NOMO-1 treated with DMSO at 0.1 percent for 48 hours (cell line): ENCODE measurements at regions not wholly inside any gene's neighbourhood (a gene's known extent, or its start where the extent isn't known, plus 50 kb on each side); places are given as distances from the start of the nearest gene placed in this dataset.

Source experiments
- DNase-seq: peaks from one replicate; lab custom pipeline; 2025; ENCODE audit not compliant: unreplicated experiment; lab: John Stamatoyannopoulos, UW

DNA sequence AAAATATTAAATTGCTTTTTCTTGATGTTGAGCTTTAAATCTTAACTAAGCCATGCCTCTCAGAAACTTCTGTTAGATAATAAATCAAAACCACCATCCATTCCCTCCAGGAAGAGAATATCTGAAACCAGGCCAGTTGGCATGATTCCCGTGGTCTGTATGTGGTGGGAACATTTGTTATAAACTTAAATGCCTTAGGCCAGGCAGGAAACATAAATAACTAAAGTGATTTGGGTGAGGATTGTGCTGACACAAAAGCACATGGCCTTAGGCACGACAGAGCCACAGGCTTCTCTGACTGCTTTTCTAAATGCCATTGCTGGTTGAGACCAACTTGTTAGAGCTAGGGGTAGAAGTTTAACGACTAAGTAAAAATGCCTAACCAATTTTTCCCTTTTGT is 255.9 kb downstream of the GABRG2 start:
- no peak for DNase-seq

DNA sequence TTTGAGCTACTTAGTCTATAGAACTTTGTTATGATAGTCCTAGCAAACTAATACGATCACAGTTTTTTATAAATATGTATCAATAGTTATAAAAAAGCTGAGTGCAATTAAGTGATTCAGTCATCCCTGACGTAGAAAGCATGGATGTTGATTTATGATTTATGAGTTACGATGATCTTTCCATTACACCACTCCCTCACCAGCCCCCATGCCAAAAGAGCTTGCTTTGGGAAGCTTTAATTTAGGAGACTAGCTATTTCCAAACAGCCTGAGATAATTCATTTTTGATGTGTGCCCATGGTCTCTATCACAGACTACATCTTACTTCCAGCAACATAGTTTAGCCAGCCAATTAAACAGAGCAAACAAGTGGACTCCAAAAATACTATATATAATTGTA is 256.8 kb downstream of the GABRG2 start:
- DNase-seq, result no peak

DNA sequence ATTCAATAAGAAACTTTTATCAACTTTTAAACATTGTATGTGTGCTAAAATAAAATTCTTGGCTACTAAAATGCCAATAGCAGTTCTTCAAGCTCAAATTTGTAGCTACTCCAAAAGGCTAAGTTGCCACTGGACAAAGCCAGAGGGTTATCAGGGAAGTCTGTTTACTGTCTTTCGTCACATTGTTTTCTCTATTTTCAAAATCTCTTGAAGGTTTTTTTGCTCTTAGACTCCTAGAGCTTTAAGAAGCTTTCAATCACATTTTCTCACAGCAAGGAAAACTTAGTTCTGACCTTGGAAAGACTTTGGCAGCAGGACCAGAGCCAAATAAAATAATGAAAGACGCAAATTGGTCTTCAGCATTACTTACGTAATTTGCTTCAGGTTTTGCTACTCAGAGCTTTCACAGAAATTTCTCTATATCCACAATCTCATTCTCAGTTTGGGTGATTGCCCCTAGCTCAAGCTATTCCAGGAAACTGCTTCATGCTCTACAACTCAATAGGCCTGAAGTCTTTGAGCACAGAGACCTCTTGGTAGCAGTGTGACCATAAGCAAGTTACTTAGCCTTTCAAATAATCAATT is 257.7 kb downstream of the GABRG2 start:
- DNase-seq, result no peak

GRCh38 chr5:162334944-162335343 is 267.4 kb downstream of the GABRG2 start:
- DNase-seq, result peak; percentile 42

DNA sequence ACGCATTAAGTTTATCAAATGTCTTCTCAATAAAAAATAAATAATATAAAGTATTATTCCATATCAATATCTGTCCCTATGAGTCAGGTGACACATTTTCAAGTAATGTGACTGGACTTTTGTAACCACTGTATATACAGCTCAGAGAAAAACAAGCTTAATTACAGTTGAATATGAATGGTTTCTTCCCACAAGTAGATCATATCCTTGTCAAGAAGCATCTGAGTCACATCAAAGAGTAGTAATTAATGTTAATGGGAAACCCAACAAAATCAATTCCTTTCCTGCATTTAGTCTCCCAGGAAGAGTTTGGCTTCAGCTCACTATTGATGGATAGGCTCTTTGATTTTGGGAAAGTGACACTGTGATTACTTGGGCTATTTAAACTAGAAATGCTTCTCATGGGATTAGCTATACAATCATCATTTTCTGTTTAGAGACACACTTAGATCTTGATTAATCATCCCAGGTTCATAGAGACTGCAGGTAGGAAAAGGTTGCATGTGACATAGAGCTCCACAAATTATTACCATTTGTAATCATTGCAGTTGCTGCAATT is 292.9 kb downstream of the GABRG2 start:
- DNase-seq, result no peak

DNA sequence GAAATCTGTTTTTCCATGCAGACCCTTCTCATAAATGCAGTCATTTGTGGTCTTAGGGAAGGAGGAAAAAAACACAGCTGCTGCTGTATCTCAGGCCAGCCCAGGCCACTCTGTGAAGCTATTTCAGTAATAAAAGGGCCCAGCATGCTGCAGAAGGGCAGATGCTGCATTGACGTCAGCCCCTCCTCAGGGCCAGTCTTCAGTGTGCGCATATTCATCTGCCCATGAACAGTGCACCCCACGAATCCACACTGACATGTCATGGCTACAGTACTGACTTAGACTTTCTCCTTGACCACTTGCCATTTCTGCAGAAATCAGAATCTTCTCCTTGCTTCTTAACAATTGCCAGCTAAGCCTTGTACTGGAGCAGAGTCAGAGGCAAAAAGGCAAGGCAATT is 304.7 kb downstream of the GABRG2 start:
- DNase-seq, result no peak

DNA sequence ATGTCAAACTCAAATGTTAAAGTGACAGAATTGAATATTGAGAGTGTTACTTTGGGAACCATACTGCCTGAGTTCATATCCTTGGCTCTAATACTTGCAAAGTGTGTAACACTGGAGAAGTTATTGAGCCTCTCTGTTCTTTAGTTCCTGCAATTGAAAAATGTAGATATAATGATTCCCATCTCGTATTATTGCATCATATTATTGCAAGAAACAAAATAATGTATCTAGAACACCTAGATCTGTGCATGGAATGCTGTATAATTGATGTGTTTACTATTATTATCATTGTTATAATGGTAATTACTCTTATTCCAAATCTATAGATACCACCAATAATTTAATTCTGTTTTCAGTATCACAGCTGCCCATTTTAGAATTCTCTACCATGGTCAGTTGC is 310.3 kb downstream of the GABRG2 start:
- no peak for DNase-seq

DNA sequence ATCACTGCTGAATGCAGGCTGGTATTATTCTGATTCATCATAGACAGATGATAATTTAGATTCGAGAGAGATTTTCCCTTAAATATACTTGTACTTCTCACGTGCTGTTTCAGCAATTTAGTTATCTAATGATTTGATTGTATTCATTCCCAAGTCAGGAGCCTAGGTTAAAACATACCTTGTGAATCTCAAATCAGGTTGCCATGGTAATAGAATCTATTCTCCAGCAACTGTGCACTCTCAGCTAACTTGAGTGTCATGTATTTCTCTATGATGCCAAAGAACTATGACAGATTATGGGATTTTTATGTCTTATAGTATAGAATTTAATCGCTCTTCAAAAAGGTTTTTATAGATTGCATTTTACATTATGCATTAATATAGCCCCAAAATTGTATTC is 315.3 kb downstream of the GABRG2 start:
- DNase-seq, result no peak

GRCh38 chr5:162384225-162384624 is 316.7 kb downstream of the GABRG2 start:
- DNase-seq, result no peak

GRCh38 chr5:162391833-162392232 is 324.3 kb downstream of the GABRG2 start:
- no peak for DNase-seq

- no peak for DNase-seq
Observed at GRCh38 chr5:162392336-162392735, 324.8 kb downstream of the GABRG2 start.

GRCh38 chr5:162393534-162393933 is 326.0 kb downstream of the GABRG2 start:
- no peak for DNase-seq

DNA sequence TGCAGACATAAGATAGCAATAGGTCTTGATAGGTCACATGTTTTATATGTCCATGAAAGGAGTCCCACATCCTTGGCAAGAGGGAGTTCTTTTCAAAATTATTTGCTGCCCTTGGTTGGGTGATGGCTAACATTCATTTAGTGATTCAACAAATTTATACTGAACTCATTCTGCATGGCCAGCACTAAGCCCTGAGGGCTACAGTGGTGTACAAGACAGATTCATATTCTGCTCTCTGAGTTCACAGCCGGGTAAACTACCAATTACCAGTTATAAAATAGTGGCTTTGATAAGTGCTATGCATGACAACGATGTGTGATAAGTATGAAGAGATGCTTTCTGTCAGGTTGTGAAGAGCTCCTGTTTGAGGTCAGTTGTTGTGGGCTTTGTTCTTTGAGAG is 340.0 kb downstream of the GABRG2 start:
- no peak for DNase-seq

DNA sequence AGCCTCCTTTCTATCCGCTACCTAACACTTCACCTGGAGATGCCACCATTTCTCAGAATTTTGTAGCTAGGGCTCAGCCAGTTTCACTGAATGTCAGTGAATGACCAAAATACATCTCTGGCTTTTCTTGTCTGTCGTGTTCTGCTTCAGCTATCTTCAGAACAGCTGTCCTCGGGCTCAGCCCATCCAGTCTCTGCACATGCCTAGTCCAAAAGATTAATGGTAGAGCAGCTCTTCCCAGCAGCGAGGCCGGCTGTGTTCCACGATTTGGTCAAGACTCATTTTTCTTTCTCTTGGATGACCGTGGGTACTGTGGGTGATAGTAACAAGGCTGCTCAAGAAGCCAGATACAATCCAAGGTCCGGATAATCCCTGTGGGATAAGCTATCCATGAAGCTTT is 342.8 kb downstream of the GABRG2 start:
- no peak for DNase-seq

- DNase-seq, result no peak
Observed at GRCh38 chr5:162429142-162429541, 361.6 kb downstream of the GABRG2 start.

DNA sequence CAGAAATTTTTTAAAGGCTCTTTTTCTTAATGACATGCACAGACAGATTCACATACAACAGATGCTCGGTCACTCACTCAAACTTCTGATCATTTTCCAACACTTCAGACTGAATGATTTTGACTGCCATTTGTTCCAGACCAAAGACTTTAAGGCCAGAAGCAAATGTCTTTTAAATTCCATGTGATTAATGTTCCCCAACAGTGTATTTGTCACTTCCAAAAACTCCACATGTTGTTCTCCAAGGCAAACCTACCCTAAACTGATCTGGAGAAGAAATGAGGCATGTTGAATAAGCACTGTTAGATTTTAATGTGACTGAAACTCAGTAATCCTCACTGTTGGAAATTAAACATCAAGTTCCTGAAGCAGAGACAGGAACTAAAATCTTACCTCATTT is 366.7 kb downstream of the GABRG2 start:
- no peak for DNase-seq

DNA sequence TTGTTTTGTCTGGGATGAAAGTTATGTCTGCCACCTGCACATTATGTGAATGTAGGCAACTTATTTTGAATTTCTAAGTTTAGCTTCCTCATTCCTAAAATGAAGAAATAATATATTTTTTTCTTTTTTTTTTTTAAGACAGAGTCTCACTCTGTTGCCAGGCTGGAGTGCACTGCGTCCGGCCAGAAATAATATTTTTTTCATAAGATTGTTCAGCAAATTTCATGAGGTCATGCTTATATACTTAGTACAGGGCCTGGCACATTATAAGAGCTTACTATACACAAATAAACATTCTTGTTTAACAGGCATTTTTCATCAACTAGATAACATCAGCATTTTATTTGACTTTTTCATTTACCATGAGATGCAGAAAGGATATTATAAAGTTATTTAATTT is 368.5 kb downstream of the GABRG2 start:
- DNase-seq, result no peak

DNA sequence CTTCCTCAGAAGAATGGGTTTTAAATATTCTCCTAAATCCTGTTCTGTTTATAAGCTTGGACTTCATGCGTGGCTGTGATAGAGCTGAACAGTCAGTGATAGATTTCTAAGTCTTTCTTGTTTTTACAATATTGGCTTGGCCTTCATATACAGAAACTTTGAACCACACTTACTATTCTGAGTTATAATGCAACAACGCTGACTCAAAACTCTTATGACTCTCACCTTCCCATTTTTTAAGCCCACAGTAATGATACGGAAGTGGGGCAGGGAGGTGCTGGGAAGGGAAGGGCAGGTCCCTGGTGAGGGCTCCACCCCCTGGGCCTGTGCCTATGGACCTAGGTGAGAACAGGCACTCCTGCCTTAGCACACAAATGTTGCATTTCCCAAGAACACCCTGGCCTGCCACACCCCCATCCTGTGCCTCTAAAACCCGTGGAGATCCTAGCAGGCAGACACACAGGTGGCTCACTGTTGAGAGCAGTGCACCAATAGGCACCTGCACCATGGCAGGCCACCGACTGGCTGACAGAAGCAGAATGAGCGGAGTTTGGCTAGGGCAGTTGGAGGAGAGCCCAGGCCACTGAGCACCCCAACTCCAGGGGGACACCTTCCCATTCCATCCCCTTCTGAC is 376.7 kb downstream of the GABRG2 start:
- DNase-seq, result no peak

GRCh38 chr5:162456086-162456485 is 388.5 kb downstream of the GABRG2 start:
- no peak for DNase-seq

DNA sequence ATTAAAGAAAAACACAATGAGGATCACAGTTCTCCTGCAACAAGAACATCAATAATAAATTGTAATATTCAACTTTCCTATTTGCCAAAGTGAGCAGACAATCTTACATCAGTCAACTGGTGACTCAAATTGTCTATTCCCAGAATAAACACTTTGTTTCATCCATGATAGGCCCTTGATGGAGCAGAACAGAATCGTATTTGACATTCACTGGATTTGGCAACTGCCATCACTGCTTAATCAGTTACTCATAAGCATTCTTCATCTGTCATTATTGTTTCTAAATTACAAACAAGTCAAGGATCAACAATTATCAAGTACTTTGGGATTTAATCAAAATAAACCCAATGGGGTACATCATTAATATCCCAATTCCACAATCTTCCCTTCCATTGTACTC is 398.4 kb downstream of the GABRG2 start:
- DNase-seq, result no peak

- DNase-seq, result no peak
Observed at GRCh38 chr5:162473041-162473714, 405.6 kb downstream of the GABRG2 start.

- no peak for DNase-seq
Observed at GRCh38 chr5:162474239-162474638, 406.7 kb downstream of the GABRG2 start.
